ENCODE measurements at regions not wholly inside any gene's neighbourhood (a gene's known extent, or its start where the extent isn't known, plus 50 kb on each side); places are given as distances from the start of the nearest gene placed in this dataset.

GRCh38 chr5:163772241-163772640 lies 266.8 kb downstream of the MAT2B start:
- DNase-seq (ENCODE audit: low spot score in 2 of 2) = no peak

GRCh38 chr5:163772644-163773043 lies 267.2 kb downstream of the MAT2B start:
- H3K27ac Mint-ChIP-seq (ENCODE audit: low read depth) = no peak overlapping the region

More at GRCh38 chr5:163772241-163772640, 266.8 kb downstream of the MAT2B start:
- H3K9me3 Mint-ChIP-seq = peaks cover 12% of the 10 kb centered on the region
- H3K4me1 Mint-ChIP-seq = no peaks in the 10 kb centered on the region
- no peak for ATAC-seq (replicated peaks; ENCODE audit: extremely low read depth, poor library complexity, severe bottlenecking)
- no peaks in the 10 kb centered on the region for H3K36me3 Mint-ChIP-seq (ENCODE audit: insufficient read depth)
- no peaks in the 10 kb centered on the region for H3K27me3 Mint-ChIP-seq
- no peak overlapping the region for H3K4me3 Mint-ChIP-seq
- H3K27ac Mint-ChIP-seq (ENCODE audit: low read depth) = no peak overlapping the region

GRCh38 chr5:163773226-163773625 lies 267.8 kb downstream of the MAT2B start:
- DNase-seq (ENCODE audit: low spot score in 2 of 2) = no peak
- H3K9me3 Mint-ChIP-seq = peaks cover 12% of the 10 kb centered on the region
- H3K4me3 Mint-ChIP-seq = no peak overlapping the region
- no peak for ATAC-seq (replicated peaks; ENCODE audit: extremely low read depth, poor library complexity, severe bottlenecking)
- no peaks in the 10 kb centered on the region for H3K4me1 Mint-ChIP-seq
- no peak overlapping the region for H3K27ac Mint-ChIP-seq (ENCODE audit: low read depth)
- no peaks in the 10 kb centered on the region for H3K27me3 Mint-ChIP-seq
- H3K36me3 Mint-ChIP-seq (ENCODE audit: insufficient read depth) = no peaks in the 10 kb centered on the region

More at GRCh38 chr5:163772644-163773043, 267.2 kb downstream of the MAT2B start:
- no peak for ATAC-seq (replicated peaks; ENCODE audit: extremely low read depth, poor library complexity, severe bottlenecking)
- no peak overlapping the region for H3K4me3 Mint-ChIP-seq
- H3K9me3 Mint-ChIP-seq = peaks cover 12% of the 10 kb centered on the region
- H3K4me1 Mint-ChIP-seq = no peaks in the 10 kb centered on the region
- no peaks in the 10 kb centered on the region for H3K36me3 Mint-ChIP-seq (ENCODE audit: insufficient read depth)
- no peaks in the 10 kb centered on the region for H3K27me3 Mint-ChIP-seq
- DNase-seq (ENCODE audit: low spot score in 2 of 2) = no peak

- no peaks in the 10 kb centered on the region for H3K4me1 Mint-ChIP-seq
- DNase-seq (ENCODE audit: low spot score in 2 of 2) (no peak), ATAC-seq (replicated peaks; ENCODE audit: extremely low read depth, poor library complexity, severe bottlenecking) (no peak)
- no peak overlapping the region for H3K4me3 Mint-ChIP-seq
- H3K9me3 Mint-ChIP-seq = peaks cover 8% of the 10 kb centered on the region
- H3K27ac Mint-ChIP-seq (ENCODE audit: low read depth) = no peak overlapping the region
- H3K36me3 Mint-ChIP-seq (ENCODE audit: insufficient read depth) = no peaks in the 10 kb centered on the region
- no peaks in the 10 kb centered on the region for H3K27me3 Mint-ChIP-seq
Observed at GRCh38 chr5:163789870-163790269, 284.5 kb downstream of the MAT2B start.

GRCh38 chr5:163790497-163790896 lies 285.1 kb downstream of the MAT2B start:
- DNase-seq (ENCODE audit: low spot score in 2 of 2) (no peak), ATAC-seq (replicated peaks; ENCODE audit: extremely low read depth, poor library complexity, severe bottlenecking) (no peak)
- Mint-ChIP-seq H3K4me1 (no peaks in the 10 kb centered on the region), H3K9me3 (peaks cover 11% of the 10 kb centered on the region), H3K4me3 (no peak overlapping the region), H3K27ac (ENCODE audit: low read depth) (no peak overlapping the region), H3K36me3 (ENCODE audit: insufficient read depth) (no peaks in the 10 kb centered on the region), H3K27me3 (no peaks in the 10 kb centered on the region)

GRCh38 chr5:163794993-163795392 lies 289.6 kb downstream of the MAT2B start:
- no peaks in the 10 kb centered on the region for H3K27me3 Mint-ChIP-seq
- no peaks in the 10 kb centered on the region for H3K36me3 Mint-ChIP-seq (ENCODE audit: insufficient read depth)
- no peak overlapping the region for H3K4me3 Mint-ChIP-seq
- ATAC-seq (replicated peaks; ENCODE audit: extremely low read depth, poor library complexity, severe bottlenecking) = no peak
- peaks cover 13% of the 10 kb centered on the region for H3K9me3 Mint-ChIP-seq
- no peaks in the 10 kb centered on the region for H3K4me1 Mint-ChIP-seq
- DNase-seq (ENCODE audit: low spot score in 2 of 2) = no peak
- H3K27ac Mint-ChIP-seq (ENCODE audit: low read depth) = no peak overlapping the region

- Mint-ChIP-seq H3K27me3 (no peaks in the 10 kb centered on the region), H3K4me3 (no peak overlapping the region), H3K36me3 (ENCODE audit: insufficient read depth) (peaks cover 2% of the 10 kb centered on the region), H3K27ac (ENCODE audit: low read depth) (no peak overlapping the region), H3K9me3 (no peaks in the 10 kb centered on the region), H3K4me1 (no peaks in the 10 kb centered on the region)
- ATAC-seq (replicated peaks; ENCODE audit: extremely low read depth, poor library complexity, severe bottlenecking) (no peak), DNase-seq (ENCODE audit: low spot score in 2 of 2) (no peak)
Observed at GRCh38 chr5:163807781-163808180, 302.4 kb downstream of the MAT2B start.

GRCh38 chr5:163809473-163809872 lies 304.1 kb downstream of the MAT2B start:
- DNase-seq (ENCODE audit: low spot score in 2 of 2) (no peak), ATAC-seq (replicated peaks; ENCODE audit: extremely low read depth, poor library complexity, severe bottlenecking) (no peak)
- no peaks in the 10 kb centered on the region for H3K27me3 Mint-ChIP-seq
- no peak overlapping the region for H3K27ac Mint-ChIP-seq (ENCODE audit: low read depth)
- no peaks in the 10 kb centered on the region for H3K36me3 Mint-ChIP-seq (ENCODE audit: insufficient read depth)
- no peak overlapping the region for H3K4me3 Mint-ChIP-seq
- no peaks in the 10 kb centered on the region for H3K9me3 Mint-ChIP-seq
- H3K4me1 Mint-ChIP-seq = no peaks in the 10 kb centered on the region

- Mint-ChIP-seq H3K9me3 (peaks cover 13% of the 10 kb centered on the region), H3K27me3 (no peaks in the 10 kb centered on the region), H3K4me3 (no peak overlapping the region), H3K36me3 (ENCODE audit: insufficient read depth) (peaks cover 2% of the 10 kb centered on the region), H3K4me1 (no peaks in the 10 kb centered on the region), H3K27ac (ENCODE audit: low read depth) (no peak overlapping the region)
- DNase-seq (ENCODE audit: low spot score in 2 of 2) (no peak), ATAC-seq (replicated peaks; ENCODE audit: extremely low read depth, poor library complexity, severe bottlenecking) (no peak)
Observed at GRCh38 chr5:163813900-163814299, 308.5 kb downstream of the MAT2B start.

GRCh38 chr5:163815240-163815791 lies 309.9 kb downstream of the MAT2B start:
- ATAC-seq (replicated peaks; ENCODE audit: extremely low read depth, poor library complexity, severe bottlenecking) (no peak), DNase-seq (ENCODE audit: low spot score in 2 of 2) (no peak)
- H3K27ac Mint-ChIP-seq (ENCODE audit: low read depth) = no peak overlapping the region
- H3K4me3 Mint-ChIP-seq = no peak overlapping the region
- no peaks in the 10 kb centered on the region for H3K4me1 Mint-ChIP-seq
- H3K27me3 Mint-ChIP-seq = no peaks in the 10 kb centered on the region
- H3K9me3 Mint-ChIP-seq = peaks cover 20% of the 10 kb centered on the region
- H3K36me3 Mint-ChIP-seq (ENCODE audit: insufficient read depth) = peaks cover 2% of the 10 kb centered on the region

- peaks cover 4% of the 10 kb centered on the region for H3K36me3 Mint-ChIP-seq (ENCODE audit: insufficient read depth)
- no peaks in the 10 kb centered on the region for H3K4me1 Mint-ChIP-seq
- no peaks in the 10 kb centered on the region for H3K27me3 Mint-ChIP-seq
- H3K9me3 Mint-ChIP-seq = peaks cover 30% of the 10 kb centered on the region
- DNase-seq (ENCODE audit: low spot score in 2 of 2) (no peak), ATAC-seq (replicated peaks; ENCODE audit: extremely low read depth, poor library complexity, severe bottlenecking) (no peak)
- H3K4me3 Mint-ChIP-seq = no peak overlapping the region
- no peak overlapping the region for H3K27ac Mint-ChIP-seq (ENCODE audit: low read depth)
Observed at GRCh38 chr5:163821142-163821541, 315.7 kb downstream of the MAT2B start.

- Mint-ChIP-seq H3K36me3 (ENCODE audit: insufficient read depth) (peaks cover 2% of the 10 kb centered on the region), H3K9me3 (peaks cover 30% of the 10 kb centered on the region), H3K4me3 (no peak overlapping the region), H3K4me1 (no peaks in the 10 kb centered on the region), H3K27ac (ENCODE audit: low read depth) (no peak overlapping the region), H3K27me3 (no peaks in the 10 kb centered on the region)
- DNase-seq (ENCODE audit: low spot score in 2 of 2) (no peak), ATAC-seq (replicated peaks; ENCODE audit: extremely low read depth, poor library complexity, severe bottlenecking) (no peak)
Observed at GRCh38 chr5:163822548-163822947, 317.1 kb downstream of the MAT2B start.

GRCh38 chr5:163825661-163826060 lies 320.2 kb downstream of the MAT2B start:
- Mint-ChIP-seq H3K36me3 (ENCODE audit: insufficient read depth) (peaks cover 2% of the 10 kb centered on the region), H3K4me3 (no peak overlapping the region), H3K27me3 (no peaks in the 10 kb centered on the region), H3K27ac (ENCODE audit: low read depth) (no peak overlapping the region), H3K4me1 (no peaks in the 10 kb centered on the region), H3K9me3 (peaks cover 22% of the 10 kb centered on the region)
- no peak for DNase-seq (ENCODE audit: low spot score in 2 of 2)
- ATAC-seq (replicated peaks; ENCODE audit: extremely low read depth, poor library complexity, severe bottlenecking) = no peak

- H3K27ac Mint-ChIP-seq (ENCODE audit: low read depth) = no peak overlapping the region
- H3K4me1 Mint-ChIP-seq = no peaks in the 10 kb centered on the region
- H3K36me3 Mint-ChIP-seq (ENCODE audit: insufficient read depth) = peaks cover 2% of the 10 kb centered on the region
- peaks cover 17% of the 10 kb centered on the region for H3K9me3 Mint-ChIP-seq
- ATAC-seq (replicated peaks; ENCODE audit: extremely low read depth, poor library complexity, severe bottlenecking) (no peak), DNase-seq (ENCODE audit: low spot score in 2 of 2) (no peak)
- H3K4me3 Mint-ChIP-seq = no peak overlapping the region
- H3K27me3 Mint-ChIP-seq = no peaks in the 10 kb centered on the region
Observed at GRCh38 chr5:163826201-163826600, 320.8 kb downstream of the MAT2B start.
